T-cell (primary cell): ENCODE measurements at regions not wholly inside any gene's neighbourhood (a gene's known extent, or its start where the extent isn't known, plus 50 kb on each side); places are given as distances from the start of the nearest gene placed in this dataset.

ENCODE experiments used
- ATAC-seq, 4 experiments: fragments of 200-7000 bp in 3 of 4; fragments of 150-1000 bp in 1 of 4; cut with Tn5 transposase; replicated peaks in 1 of 4; 1 replicate in 3 of 4; 2 replicates in 1 of 4; pipeline ENCODE4 v1.10.0; 2021; ENCODE audit warnings: moderate library complexity in 3 of 4, mild to moderate bottlenecking in 2 of 4, moderate number of reproducible peaks in 1 of 4
- CTCF ChIA-PET, 2 donors: fragments of 300-600 bp; sonication (Branson Sonifier 250); formaldehyde crosslinking; loops; one replicate each; lab custom pipeline; 2022; ENCODE audit warnings: antibody characterized with exemption in 2 of 2; lab: Charles Lee
- POLR2A ChIA-PET, 2 donors: fragments of 300-600 bp; sonication (Branson Sonifier 250); formaldehyde crosslinking; loops; one replicate each; lab custom pipeline; 2022; ENCODE audit warnings: antibody characterized with exemption in 2 of 2; lab: Charles Lee
- DNase-seq, 35 experiments: peaks; one replicate each; pipeline versions ENCODE4 v3.0.0 to v3.0.0-alpha.2; 2013 to 2023
- H3K27ac ChIP-seq: one replicate; pipeline ENCODE4 v1.5.1; 2013; ENCODE audit warnings: low read length
- H3K27me3 ChIP-seq, 2 experiments: replicated peaks in 1 of 2; 1 replicate in 1 of 2; 2 replicates in 1 of 2; pipeline versions ENCODE4 v1.6.1 to v1.7.0; 2013; ENCODE audit warnings: low read length in 1 of 2, mixed read lengths in 1 of 2; ENCODE audit not compliant: control insufficient read depth in 2 of 2, insufficient read depth in 2 of 2; ENCODE audit errors: extremely low read depth in 1 of 2
- H3K36me3 ChIP-seq, 2 donors: 1 replicate in 1 of 2; 2 replicates in 1 of 2; pipeline versions ENCODE4 v1.6.1 to v1.7.0; 2013; ENCODE audit warnings: low read length in 1 of 2; ENCODE audit not compliant: control insufficient read depth in 2 of 2, insufficient read depth in 1 of 2; ENCODE audit errors: extremely low read depth in 1 of 2
- H3K4me1 ChIP-seq, 2 experiments: 1 replicate in 1 of 2; 2 replicates in 1 of 2; pipeline versions ENCODE4 v1.6.1 to v1.7.0; 2013; ENCODE audit warnings: low read length in 2 of 2, mixed read lengths in 1 of 2; ENCODE audit not compliant: insufficient read depth in 2 of 2, control insufficient read depth in 1 of 2; ENCODE audit errors: extremely low read depth in 1 of 2
- H3K4me3 ChIP-seq, 2 donors: 1 replicate in 1 of 2; 2 replicates in 1 of 2; pipeline versions ENCODE4 v1.5.1 to v1.7.0; 2013; ENCODE audit warnings: mild to moderate bottlenecking in 2 of 2, low read length in 1 of 2, moderate library complexity in 1 of 2; ENCODE audit not compliant: control insufficient read depth in 1 of 2; ENCODE audit errors: extremely low read depth in 1 of 2
- H3K9me3 ChIP-seq: 2 replicates; pipeline ENCODE4 v1.7.0; 2013
- H3K27ac Mint-ChIP-seq, 2 donors: one replicate each; pipeline ENCODE4 v1.8.0; 2020 to 2021; ENCODE audit warnings: mild to moderate bottlenecking in 2 of 2, mixed read lengths in 2 of 2
- H3K27me3 Mint-ChIP-seq, 2 donors: one replicate each; pipeline ENCODE4 v1.8.0; 2021 to 2022; ENCODE audit warnings: mixed read lengths in 2 of 2
- H3K36me3 Mint-ChIP-seq: one replicate; pipeline ENCODE4 v1.8.0; 2021; ENCODE audit warnings: mixed read lengths
- H3K4me1 Mint-ChIP-seq, 3 donors: one replicate each; pipeline ENCODE4 v1.8.0; 2020 to 2022; ENCODE audit warnings: mixed read lengths in 3 of 3, mild to moderate bottlenecking in 1 of 3
- H3K4me3 Mint-ChIP-seq, 3 donors: one replicate each; pipeline ENCODE4 v1.8.0; 2020 to 2022; ENCODE audit warnings: mild to moderate bottlenecking in 3 of 3, mixed read lengths in 3 of 3, moderate library complexity in 3 of 3
- H3K9me3 Mint-ChIP-seq, 3 donors: one replicate each; pipeline ENCODE4 v1.8.0; 2020 to 2022; ENCODE audit warnings: mixed read lengths in 3 of 3
- WGBS: methylation state at CpG from one replicate; pipeline ENCODE4 v1.1.5; 2013; ENCODE audit warnings: missing lambda C conversion rate; ENCODE audit not compliant: insufficient coverage; 5-methylcytosine and 5-hydroxymethylcytosine counted together

GRCh38 chr6:135600931-135601330 is 103.4 kb upstream of the AHI1 start:
- Mint-ChIP-seq H3K36me3 (no peaks in the 10 kb centered on the region), H3K27me3 (peaks cover 0 to 1% of the 10 kb centered on the region in 2 donors), H3K9me3 (peaks cover 9 to 11% (median 10%) of the 10 kb centered on the region in 3 donors), H3K4me1 (no peaks in the 10 kb centered on the region), H3K4me3 (no peak overlapping the region), H3K27ac (no peak overlapping the region)
- Histone ChIP-seq H3K4me1 (no peaks in the 10 kb centered on the region), H3K27ac (no peak overlapping the region), H3K4me3 (no peak overlapping the region), H3K9me3 (no peaks in the 10 kb centered on the region), H3K27me3 (peaks cover 0 to 6% of the 10 kb centered on the region in 2 experiments), H3K36me3 (no peaks in the 10 kb centered on the region)
- ChIA-PET CTCF (no interaction called here), POLR2A (no interaction called here)
- WGBS: 88% methylated on average over 2 of the region's 4 CpGs
- DNase-seq (no peak), ATAC-seq (no peak)

- DNase-seq (no peak), ATAC-seq (no peak)
- no peaks in the 10 kb centered on the region for H3K36me3 Mint-ChIP-seq
- Histone ChIP-seq H3K36me3 (no peaks in the 10 kb centered on the region), H3K27me3 (peaks cover 0 to 6% of the 10 kb centered on the region in 2 experiments), H3K27ac (no peak overlapping the region), H3K4me3 (no peak overlapping the region), H3K4me1 (no peaks in the 10 kb centered on the region), H3K9me3 (no peaks in the 10 kb centered on the region)
- H3K9me3 Mint-ChIP-seq: peaks cover 9 to 11% (median 10%) of the 10 kb centered on the region in 3 donors
- H3K4me3 Mint-ChIP-seq: no peak overlapping the region
- POLR2A ChIA-PET: no interaction called here
- H3K4me1 Mint-ChIP-seq: no peaks in the 10 kb centered on the region
- no peak overlapping the region for H3K27ac Mint-ChIP-seq
- H3K27me3 Mint-ChIP-seq: peaks cover 0 to 1% of the 10 kb centered on the region in 2 donors
- CTCF ChIA-PET: no interaction called here
These were observed 104.3 kb upstream of the AHI1 start for GRCh38 chr6:135601857-135602256.

GRCh38 chr6:135603249-135603648 is 105.7 kb upstream of the AHI1 start:
- POLR2A ChIA-PET: interaction anchor here in 1 of 2 donors (0.6 kb wide), 1 partner anchor 121 kb away, joined by 7 read pairs; no protein-coding TSS in a partner anchor
- Mint-ChIP-seq H3K27ac (no peak overlapping the region), H3K4me3 (no peak overlapping the region), H3K36me3 (no peaks in the 10 kb centered on the region), H3K27me3 (peaks cover 0 to 1% of the 10 kb centered on the region in 2 donors), H3K9me3 (peaks cover 0 to 9% (median 7%) of the 10 kb centered on the region in 3 donors), H3K4me1 (no peaks in the 10 kb centered on the region)
- H3K27ac ChIP-seq: no peak overlapping the region
- DNase-seq (no peak), ATAC-seq (no peak)
- H3K4me3 ChIP-seq: no peak overlapping the region
- H3K4me1 ChIP-seq: no peaks in the 10 kb centered on the region
- CTCF ChIA-PET: no interaction called here
- no peaks in the 10 kb centered on the region for H3K36me3 ChIP-seq
- no peaks in the 10 kb centered on the region for H3K9me3 ChIP-seq
- H3K27me3 ChIP-seq: peaks cover 0 to 6% of the 10 kb centered on the region in 2 experiments
- WGBS: 90% methylated on average over 2 of the region's 2 CpGs

GRCh38 chr6:135604035-135604860 is 106.7 kb upstream of the AHI1 start:
- Mint-ChIP-seq H3K4me3 (no peak overlapping the region), H3K27ac (no peak overlapping the region), H3K9me3 (no peaks in the 10 kb centered on the region), H3K4me1 (no peaks in the 10 kb centered on the region), H3K27me3 (peaks cover 0 to 1% of the 10 kb centered on the region in 2 donors), H3K36me3 (no peaks in the 10 kb centered on the region)
- POLR2A ChIA-PET: interaction anchor here in 1 of 2 donors (0.6 kb wide), 1 partner anchor 122 kb away, joined by 7 read pairs; no protein-coding TSS in a partner anchor
- DNase-seq: no peak
- Histone ChIP-seq H3K27me3 (peaks cover 0 to 6% of the 10 kb centered on the region in 2 experiments), H3K9me3 (no peaks in the 10 kb centered on the region), H3K36me3 (no peaks in the 10 kb centered on the region), H3K27ac (no peak overlapping the region), H3K4me1 (no peaks in the 10 kb centered on the region), H3K4me3 (no peak overlapping the region)
- ATAC-seq: no peak
- 94% methylated on average over 9 of the region's 10 CpGs for WGBS
- CTCF ChIA-PET: no interaction called here

- ChIA-PET POLR2A (no interaction called here), CTCF (no interaction called here)
- no peak for DNase-seq
- Histone ChIP-seq H3K4me3 (no peak overlapping the region), H3K27me3 (peaks cover 0 to 3% of the 10 kb centered on the region in 2 experiments), H3K9me3 (no peaks in the 10 kb centered on the region), H3K27ac (no peak overlapping the region), H3K4me1 (no peaks in the 10 kb centered on the region), H3K36me3 (no peaks in the 10 kb centered on the region)
- Mint-ChIP-seq H3K4me1 (no peaks in the 10 kb centered on the region), H3K4me3 (no peak overlapping the region), H3K36me3 (no peaks in the 10 kb centered on the region), H3K27ac (no peak overlapping the region), H3K9me3 (no peaks in the 10 kb centered on the region), H3K27me3 (peaks cover 0 to 1% of the 10 kb centered on the region in 2 donors)
- WGBS: no CpG with 5 or more reads among the region's 2 CpGs
- ATAC-seq: no peak
These were observed 107.8 kb upstream of the AHI1 start for GRCh38 chr6:135605278-135605790.

- DNase-seq (no peak), ATAC-seq (no peak)
- no peak overlapping the region for H3K27ac Mint-ChIP-seq
- H3K36me3 Mint-ChIP-seq: no peaks in the 10 kb centered on the region
- peaks cover 0 to 1% of the 10 kb centered on the region in 2 donors for H3K27me3 Mint-ChIP-seq
- H3K4me3 Mint-ChIP-seq: no peak overlapping the region
- Histone ChIP-seq H3K27ac (no peak overlapping the region), H3K4me1 (no peaks in the 10 kb centered on the region), H3K4me3 (no peak overlapping the region), H3K36me3 (no peaks in the 10 kb centered on the region), H3K27me3 (peaks cover 0 to 3% of the 10 kb centered on the region in 2 experiments), H3K9me3 (no peaks in the 10 kb centered on the region)
- H3K9me3 Mint-ChIP-seq: no peaks in the 10 kb centered on the region
- ChIA-PET POLR2A (no interaction called here), CTCF (no interaction called here)
- WGBS: no CpG with 5 or more reads among the region's 2 CpGs
- H3K4me1 Mint-ChIP-seq: no peaks in the 10 kb centered on the region
These were observed 108.9 kb upstream of the AHI1 start for GRCh38 chr6:135606392-135606791.
